ENCODE measurements at regions not wholly inside any gene's neighbourhood (a gene's known extent, or its start where the extent isn't known, plus 50 kb on each side); places are given as distances from the start of the nearest gene placed in this dataset.
"Not testable (repeated sequence)": the region's sequence is repeated elsewhere in the genome, so short reads cannot be mapped to it uniquely, and the experiment has no call there.

DNA sequence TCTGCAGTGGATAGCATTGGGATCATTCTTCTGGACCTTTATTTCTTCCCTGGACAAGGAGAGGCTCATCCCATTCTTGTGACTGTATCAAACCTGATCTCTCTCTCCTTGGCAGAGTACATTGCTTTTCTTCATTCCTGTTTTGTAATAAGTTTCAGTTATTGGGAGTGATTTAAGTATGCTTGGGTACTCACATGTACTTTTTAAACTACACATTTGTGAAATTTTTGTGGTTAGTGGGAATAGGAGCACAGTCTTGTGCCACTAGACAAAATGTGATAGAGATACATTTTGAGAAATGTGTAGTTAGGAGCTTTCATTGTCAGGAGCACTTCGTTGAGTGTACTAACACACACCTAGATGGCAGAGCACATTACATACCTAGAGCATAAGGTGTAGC lies 262.6 kb downstream of the C3orf38 start:
- DNase-seq = no peak

DNA sequence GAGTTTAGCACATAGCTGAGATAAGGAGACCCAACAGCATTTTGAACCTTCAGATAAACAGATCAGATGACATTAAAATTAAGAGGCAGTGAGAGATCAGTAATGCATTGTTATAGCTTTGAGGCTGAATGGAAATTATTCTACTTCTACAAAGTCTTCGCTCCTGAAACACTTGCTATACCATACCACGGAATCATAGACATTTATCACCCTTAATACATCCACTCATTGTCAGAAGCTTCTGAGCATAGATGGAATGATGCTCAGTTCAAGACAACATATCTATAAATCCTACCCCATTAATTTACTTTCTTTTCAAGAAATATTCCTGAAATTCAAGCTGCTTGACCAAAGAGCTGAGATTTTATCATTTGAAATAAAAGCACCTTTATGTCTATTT lies 266.7 kb downstream of the C3orf38 start:
- DNase-seq = no peak

DNA sequence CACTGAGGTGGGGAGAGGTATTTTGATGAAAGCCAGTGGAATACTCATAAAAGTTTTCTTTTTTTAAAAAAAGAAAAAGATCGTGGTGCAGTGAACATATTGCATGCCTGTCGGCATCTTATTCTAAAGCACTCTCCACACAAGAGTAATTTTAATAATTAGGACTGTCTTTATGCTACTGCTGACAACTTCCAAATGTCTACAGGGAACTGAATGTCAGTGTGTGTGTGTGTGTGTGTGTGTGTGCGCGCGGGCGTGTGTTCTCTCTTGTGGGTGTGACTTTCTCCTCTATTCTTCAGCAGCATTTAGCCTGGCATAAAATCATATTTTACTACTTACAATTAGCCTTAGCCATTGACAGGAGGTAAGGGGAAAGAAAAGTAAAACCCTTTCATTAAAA lies 268.5 kb downstream of the C3orf38 start:
- no peak for DNase-seq

- no peak for DNase-seq
Measured at GRCh38 chr3:88433568-88433967, 283.8 kb downstream of the C3orf38 start.

DNA sequence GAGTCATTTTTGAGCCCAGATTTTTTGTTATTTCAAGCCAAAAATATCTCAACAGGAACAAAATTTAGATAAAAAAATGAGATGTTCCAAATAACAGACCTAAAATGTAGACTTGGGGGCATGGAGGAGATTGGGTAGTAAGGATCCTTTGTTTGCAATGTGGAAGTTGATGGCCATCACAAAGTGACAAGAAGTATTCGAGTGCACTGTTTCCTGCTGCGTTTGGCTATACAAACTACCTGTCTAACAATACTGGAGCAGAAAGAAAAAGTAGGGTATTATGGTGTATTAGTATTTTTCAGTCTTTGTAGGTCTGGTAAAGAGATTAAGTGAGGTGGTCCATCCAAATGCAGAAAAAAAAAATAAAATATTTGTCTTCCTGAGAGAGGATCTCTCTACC lies 284.2 kb downstream of the C3orf38 start:
- DNase-seq = no peak

- no peak for DNase-seq
Measured at GRCh38 chr3:88440701-88441100, 290.9 kb downstream of the C3orf38 start.

DNA sequence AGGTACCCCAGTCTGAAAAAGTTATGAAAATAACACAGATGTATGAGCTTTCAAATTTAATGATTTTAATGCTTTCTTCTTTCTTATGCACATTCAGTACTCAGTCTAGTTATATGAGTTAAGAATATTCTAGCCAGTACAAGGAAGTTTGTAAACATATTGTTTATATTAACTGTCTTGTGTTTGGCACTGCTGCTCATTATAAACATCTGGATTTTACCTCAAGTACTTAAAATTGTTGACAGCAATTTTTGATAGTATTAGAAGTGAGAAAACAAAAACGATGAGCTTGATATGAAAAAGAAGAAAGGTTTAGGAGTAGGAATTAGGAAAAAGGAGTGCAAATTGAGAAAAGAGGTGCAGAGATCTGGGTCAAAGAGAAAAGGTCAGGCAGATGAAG lies 293.3 kb downstream of the C3orf38 start:
- no peak for DNase-seq

GRCh38 chr3:88444251-88444650 lies 294.5 kb downstream of the C3orf38 start:
- DNase-seq = no peak

- no peak for DNase-seq
Measured at GRCh38 chr3:88452228-88452627, 302.5 kb downstream of the C3orf38 start.

- DNase-seq = no peak
Measured at GRCh38 chr3:88460369-88460768, 310.6 kb downstream of the C3orf38 start.

- DNase-seq = no peak
Measured at GRCh38 chr3:88462230-88462629, 312.5 kb downstream of the C3orf38 start.

- DNase-seq = no peak
Measured at GRCh38 chr3:88467191-88467590, 317.4 kb downstream of the C3orf38 start.

DNA sequence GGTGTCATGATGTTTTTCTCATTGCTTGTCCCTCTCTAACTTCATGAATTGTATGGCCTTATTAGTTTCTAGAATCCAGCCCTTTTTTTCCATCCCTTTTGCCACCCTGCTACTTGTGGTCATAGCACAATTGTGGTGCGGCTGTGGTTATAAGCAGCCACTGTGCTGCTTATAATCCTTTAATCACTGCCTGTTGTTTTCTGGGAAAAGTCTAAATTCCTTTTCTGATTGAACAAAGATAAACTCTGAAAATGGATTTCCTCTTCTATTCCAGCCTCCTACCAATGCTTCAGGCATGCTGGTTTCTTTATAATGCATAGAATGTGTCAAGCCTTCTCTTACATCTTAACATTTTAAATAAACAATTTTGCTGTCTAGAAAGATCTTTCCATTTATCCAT lies 319.5 kb downstream of the C3orf38 start:
- DNase-seq = no peak

GRCh38 chr3:88478460-88478859 lies 328.7 kb downstream of the C3orf38 start:
- DNase-seq = no peak

DNA sequence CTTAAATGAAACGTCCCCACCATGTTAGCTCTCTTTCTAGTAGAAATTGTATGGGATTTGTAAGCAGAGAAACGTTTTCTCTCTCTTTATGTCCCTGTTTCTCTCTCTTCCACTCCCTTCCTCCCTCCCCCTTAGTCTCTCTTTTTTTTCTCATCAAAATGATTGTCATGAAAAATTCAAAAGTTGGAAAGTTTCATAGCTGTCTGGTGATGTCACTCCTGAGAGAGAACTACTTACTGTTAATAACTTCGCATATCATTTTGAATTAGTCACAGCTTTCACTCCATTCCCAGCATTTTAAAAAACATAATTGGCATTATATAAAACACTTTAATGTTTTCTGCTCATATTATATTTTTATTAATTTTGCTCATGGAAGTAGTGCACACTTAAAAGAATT lies 331.1 kb downstream of the C3orf38 start:
- DNase-seq = no peak

DNA sequence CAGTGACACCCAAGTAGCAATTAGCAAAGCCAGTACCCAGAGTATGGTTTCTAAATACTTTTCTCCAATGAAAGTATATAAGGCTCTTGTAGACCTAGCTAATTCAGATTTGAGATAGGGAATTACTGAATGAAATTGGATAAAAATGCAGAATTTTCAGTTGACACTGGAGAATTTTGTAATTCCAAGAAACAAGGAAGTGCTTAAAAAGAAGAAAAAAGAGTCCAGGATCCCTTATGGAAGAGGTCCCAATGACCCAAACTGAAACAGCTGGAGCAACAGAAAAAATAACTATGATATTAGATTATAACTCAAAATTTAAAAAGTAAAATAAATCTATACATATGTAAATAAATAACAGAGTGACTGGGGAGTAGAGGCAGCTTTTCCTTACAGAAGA lies 335.2 kb downstream of the C3orf38 start:
- DNase-seq = no peak

GRCh38 chr3:88508818-88509217 lies 359.1 kb downstream of the C3orf38 start:
- not testable (repeated sequence) for DNase-seq

- no peak for DNase-seq
Measured at GRCh38 chr3:88509582-88509981, 359.8 kb downstream of the C3orf38 start.

DNA sequence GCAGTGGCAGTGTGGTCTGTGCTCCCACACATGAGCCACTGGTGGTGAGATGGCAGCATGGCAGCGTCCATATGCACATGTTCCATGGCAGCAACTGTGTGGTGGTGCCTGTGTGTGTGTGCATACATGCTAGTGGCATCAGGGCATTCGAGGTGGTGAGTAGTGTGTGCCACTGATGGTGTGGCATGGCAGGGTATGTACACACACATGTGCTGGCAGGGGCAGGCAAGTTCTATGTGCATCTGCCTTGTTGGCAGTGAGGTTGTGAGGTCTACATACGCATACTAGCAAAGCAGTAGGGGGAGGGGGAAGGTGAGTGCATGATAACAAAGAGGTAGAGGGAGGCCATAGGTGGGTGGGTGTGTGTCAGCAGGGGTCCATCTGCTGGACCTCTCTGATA lies 378.7 kb downstream of the C3orf38 start:
- DNase-seq = no peak

GRCh38 chr3:88534534-88534933 lies 384.8 kb downstream of the C3orf38 start:
- DNase-seq = no peak

- no peak for DNase-seq
Measured at GRCh38 chr3:88535563-88535962, 385.8 kb downstream of the C3orf38 start.

- no peak for DNase-seq
Measured at GRCh38 chr3:88542916-88543315, 393.2 kb downstream of the C3orf38 start.

- DNase-seq = no peak
Measured at GRCh38 chr3:88572450-88572849, 422.7 kb downstream of the C3orf38 start.

GRCh38 chr3:88573472-88573871 lies 423.7 kb downstream of the C3orf38 start:
- no peak for DNase-seq

- DNase-seq = no peak
Measured at GRCh38 chr3:88574146-88574545, 424.4 kb downstream of the C3orf38 start.

- no peak for DNase-seq
Measured at GRCh38 chr3:88584451-88584850, 434.7 kb downstream of the C3orf38 start.

All from 8988T (cell line).